OCI-M1 (cell line): ENCODE measurements at regions not wholly inside any gene's neighbourhood (a gene's known extent, or its start where the extent isn't known, plus 50 kb on each side); places are given as distances from the start of the nearest gene placed in this dataset.

ENCODE experiments used
- DNase-seq: peaks from one replicate; lab custom pipeline; 2025; lab: John Stamatoyannopoulos, UW

DNA sequence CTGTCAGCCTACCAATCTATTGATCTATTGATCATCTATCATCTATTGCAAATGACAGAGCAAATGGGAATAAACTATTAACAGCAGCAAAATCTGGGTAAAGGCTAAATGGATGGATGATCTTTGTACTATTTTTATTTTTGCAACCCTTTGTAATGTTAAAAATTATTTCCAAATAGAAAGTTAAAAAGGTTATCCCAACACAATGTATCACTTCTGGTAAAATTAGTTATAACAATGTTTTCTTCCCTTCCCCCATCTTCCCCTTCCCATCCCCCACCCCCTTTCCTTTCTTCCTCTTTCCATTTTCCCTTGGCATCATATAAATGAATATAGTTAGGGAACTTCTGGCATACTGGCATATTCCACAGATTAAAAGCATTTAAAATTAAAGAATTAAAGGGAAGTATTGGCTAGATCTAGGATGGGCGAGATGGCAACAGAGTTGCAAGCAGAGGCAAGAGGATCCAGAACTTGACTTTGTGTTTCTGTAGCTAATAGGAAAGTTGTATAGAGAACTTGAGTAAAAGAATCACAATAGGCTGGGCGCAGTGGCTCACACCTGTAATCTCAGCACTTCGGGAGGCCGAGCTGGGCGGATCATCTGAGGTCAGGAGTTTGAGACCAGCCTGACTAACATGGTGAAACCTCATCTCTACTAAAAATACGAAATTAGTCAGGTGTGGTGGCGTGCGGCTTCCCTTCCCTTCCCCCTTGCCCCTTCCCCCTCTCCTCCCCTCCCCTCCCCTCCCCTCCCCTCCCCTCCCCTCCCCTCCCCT lies 66.6 kb upstream of the TAF11L2 start:
- DNase-seq: no peak

DNA sequence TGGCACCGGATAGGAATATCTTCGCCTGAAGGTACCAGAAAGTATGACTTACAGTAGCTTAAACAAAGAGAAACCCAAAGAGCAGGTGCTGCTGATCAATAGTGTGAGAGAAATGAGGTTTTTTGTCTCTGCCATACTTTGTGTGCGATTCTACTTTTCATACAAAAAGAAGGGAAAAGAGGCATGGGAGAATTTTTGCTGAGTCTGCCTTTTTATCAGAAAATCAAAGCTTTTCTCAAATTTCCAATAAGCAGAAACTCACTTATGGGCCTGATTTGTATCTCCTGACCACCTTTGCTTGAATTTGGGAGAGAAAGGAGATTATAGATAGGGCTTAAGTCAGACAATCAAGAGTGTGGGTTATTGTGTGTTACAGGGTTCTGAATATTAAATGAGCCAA lies 65.5 kb upstream of the TAF11L2 start:
- no peak for DNase-seq

- no peak for DNase-seq
These were observed 64.6 kb upstream of the TAF11L2 start for GRCh38 chr5:17433406-17433805.

DNA sequence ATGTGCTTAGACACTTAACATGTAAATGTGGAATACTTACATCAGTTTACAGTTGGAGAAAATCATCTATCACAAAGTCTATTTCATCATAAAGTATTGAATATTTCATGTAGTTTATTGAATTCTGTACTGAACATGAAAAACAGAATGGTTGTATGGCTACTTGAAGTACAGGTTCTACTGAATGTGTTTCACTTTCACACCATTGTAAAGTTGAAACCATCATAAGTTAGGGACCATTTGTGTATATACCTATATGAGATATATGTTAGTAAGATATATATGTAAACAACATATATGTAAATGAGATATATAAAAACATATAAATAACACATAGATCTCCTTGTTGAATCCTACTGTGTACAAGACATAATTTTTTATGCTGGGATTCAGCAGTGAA lies 63.0 kb upstream of the TAF11L2 start:
- DNase-seq: no peak

DNA sequence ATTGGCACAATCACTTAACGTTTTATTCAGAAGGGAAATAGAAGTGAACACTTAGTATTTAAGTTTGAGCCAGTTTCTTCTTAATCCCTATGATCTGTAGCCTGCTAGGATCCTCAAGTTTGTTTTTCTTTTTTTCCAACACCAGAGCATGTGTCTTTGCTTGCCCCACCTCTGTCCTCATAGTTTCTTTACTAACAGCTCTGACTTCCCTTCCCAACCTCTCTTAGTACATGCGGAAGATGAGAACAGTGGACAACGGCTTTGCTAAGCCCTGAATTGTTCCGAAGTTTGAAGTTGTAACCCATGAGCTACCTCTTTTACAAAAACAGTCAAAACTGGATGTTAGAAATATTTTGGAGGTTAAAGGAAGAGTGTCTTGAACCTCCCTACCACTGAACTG lies 61.7 kb upstream of the TAF11L2 start:
- no peak for DNase-seq

GRCh38 chr5:17436761-17437221 lies 61.2 kb upstream of the TAF11L2 start:
- peak; percentile 27 for DNase-seq

GRCh38 chr5:17438027-17438426 lies 60.0 kb upstream of the TAF11L2 start:
- no peak for DNase-seq

GRCh38 chr5:17439956-17440355 lies 58.1 kb upstream of the TAF11L2 start:
- no peak for DNase-seq

- no peak for DNase-seq
These were observed 57.3 kb upstream of the TAF11L2 start for GRCh38 chr5:17440766-17441165.

DNA sequence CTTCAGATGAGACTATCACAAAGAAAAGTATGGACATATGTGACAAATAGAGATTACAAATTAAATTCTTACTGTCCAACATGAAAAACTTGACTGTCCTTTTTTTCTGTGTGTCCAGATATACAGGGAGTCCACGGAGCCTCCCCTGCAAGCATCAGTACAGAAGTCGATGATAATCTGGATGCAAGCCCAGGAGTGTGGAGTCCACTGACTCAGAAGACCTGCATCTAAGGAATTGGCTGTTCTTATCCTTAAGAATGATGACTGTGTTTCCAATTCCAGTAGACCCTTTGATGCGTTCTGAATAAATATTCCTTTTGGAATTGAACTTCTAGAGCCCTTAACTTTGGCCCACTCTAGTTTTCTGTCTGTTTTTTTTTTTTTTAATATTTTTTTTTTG lies 56.7 kb upstream of the TAF11L2 start:
- no peak for DNase-seq

GRCh38 chr5:17443333-17444130 lies 54.5 kb upstream of the TAF11L2 start:
- DNase-seq: no peak

DNA sequence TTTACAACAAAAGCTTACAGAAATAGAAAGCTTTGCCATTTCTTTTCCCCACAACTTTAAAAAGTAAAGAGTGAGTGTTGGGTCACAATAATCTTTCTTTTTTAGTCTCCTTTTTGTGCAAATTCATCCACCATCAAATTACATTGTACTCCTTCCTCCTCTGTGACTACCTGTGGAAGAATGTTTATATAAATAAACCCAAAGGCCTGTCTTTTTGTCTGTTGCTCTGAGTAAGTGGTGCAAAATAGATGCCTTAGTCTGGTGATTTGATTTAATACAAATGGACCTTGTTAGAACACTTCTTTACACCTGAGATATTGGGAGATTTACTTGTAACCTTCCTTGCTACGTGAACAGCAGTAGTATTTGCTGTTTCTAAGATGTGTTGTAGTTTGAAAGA lies 53.5 kb upstream of the TAF11L2 start:
- no peak for DNase-seq

DNA sequence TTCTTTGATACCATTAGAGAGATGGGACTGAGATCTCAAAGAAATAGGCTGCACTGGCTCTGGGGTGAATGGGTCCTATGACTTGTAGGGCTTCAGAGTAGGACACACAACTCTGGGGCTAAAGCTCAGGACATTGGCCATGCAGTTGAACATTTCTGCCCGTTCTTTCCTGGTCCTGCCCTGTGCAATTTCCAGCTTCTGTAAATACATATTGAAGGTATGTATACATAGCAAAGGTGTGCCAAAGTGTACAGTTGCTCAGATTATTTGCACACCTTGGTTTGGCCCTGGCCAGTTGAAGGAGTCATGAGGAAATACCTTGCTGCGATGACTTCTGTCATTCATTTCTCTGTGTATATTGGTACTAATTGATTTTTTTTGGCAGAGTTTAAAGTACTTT lies 52.8 kb upstream of the TAF11L2 start:
- DNase-seq: no peak
